ENCODE measurements at regions not wholly inside any gene's neighbourhood (a gene's known extent, or its start where the extent isn't known, plus 50 kb on each side); places are given as distances from the start of the nearest gene placed in this dataset.

DNA sequence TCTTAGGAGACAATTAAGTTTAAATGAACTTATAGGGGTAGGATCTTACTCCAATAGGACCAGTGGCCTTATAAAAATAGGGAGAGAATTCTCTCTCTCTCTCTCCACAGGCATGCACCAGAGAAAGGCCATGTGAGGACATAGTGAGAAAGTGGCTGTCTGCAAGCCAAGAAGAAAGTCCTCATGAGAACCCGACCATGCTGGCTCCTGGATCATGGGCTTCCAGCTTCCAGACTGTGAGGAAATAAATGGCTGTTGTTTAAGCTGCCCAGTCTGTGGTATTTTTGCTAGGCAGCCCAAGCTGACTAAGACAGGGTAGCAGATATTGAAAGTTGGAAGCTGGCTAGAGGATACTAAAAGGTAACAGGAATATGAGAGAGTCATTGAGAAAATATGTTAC is 454.0 kb downstream of the NBAS start:
- DNase-seq (ENCODE audit: extremely low read depth in 1 of 11, low read depth in 9 of 11, low spot score in 4 of 11): no peak

DNA sequence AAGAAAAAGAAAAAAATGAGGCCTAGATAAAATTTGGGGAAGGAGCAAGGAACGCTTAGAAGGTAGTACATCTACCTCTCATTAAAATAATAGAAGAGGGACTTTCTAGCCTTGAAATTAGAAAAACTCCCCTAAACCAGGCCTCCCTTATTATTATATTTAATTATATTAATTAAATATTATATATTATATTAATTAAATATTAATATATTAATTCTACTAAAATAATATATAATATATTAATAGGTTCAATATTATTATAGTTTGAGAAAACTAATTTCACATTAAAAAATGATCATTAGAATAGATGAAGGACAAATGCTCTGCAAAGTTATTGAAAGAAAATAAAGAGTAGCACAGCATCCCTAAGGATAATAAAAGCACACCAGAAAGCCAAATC is 449.4 kb downstream of the NBAS start:
- no peak for DNase-seq (ENCODE audit: extremely low read depth in 1 of 11, low read depth in 9 of 11, low spot score in 4 of 11)

DNA sequence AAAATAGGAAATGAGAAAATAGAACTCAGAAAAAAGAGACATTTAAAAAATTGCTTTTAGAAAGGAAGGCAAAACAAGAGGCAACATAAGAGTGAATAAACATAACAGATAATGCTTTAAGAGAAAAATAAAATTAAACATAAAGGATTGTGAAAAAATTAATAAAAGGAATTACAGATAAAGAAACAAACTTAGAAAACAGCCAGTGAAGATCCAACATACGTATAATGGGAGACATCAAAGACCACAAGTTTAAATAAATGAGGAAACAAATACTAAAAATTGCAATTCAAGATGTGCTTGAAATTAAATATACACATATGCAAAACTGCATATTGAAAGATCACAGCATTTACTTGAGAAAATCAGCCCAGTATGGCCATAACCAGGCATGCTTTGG is 448.9 kb downstream of the NBAS start:
- peak in 2 of 11 donors; percentile 18 to 25 for DNase-seq (ENCODE audit: extremely low read depth in 1 of 11, low read depth in 9 of 11, low spot score in 4 of 11)

DNA sequence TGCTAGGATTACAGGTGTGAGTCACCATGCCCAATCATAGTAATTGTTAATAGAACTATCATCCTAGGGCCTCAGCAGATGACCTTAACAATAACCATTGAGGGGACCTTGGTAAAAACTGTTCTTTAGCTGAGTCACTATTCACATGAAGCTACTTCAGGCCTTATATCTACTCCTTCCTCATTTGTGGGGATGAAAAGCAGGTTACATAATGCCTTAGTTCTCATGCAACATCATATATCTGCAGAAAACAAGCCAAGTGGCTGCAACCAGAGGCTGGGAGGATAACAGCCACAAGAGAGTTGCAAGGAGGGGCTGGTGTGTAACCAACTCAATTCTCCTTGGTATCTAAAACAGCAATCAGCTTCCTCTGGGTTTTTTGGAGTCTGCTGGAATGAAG is 445.4 kb downstream of the NBAS start:
- DNase-seq (ENCODE audit: extremely low read depth in 1 of 11, low read depth in 9 of 11, low spot score in 4 of 11): no peak

DNA sequence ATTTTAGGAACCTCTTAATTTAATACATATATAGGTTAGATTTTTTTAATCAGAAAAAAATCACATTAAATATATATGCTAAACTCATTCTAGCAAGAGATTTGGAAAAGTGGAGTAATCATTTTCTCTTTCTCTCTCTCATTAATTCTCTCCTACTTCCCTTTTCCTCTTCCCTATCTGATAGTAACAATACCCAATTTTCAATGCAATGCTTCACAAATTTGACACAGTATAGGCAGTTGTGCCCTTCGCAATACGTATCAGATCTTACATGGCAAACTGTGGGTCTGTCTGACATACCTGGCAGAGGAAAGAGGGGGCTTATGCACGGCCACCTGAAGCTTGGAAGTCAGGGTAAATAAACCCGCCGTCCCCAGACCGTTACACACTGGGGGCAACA is 444.3 kb downstream of the NBAS start:
- DNase-seq (ENCODE audit: extremely low read depth in 1 of 11, low read depth in 9 of 11, low spot score in 4 of 11): no peak
